Effector memory CD4-positive, alpha-beta T cell (primary cell): ENCODE measurements at regions not wholly inside any gene's neighbourhood (a gene's known extent, or its start where the extent isn't known, plus 50 kb on each side); places are given as distances from the start of the nearest gene placed in this dataset.
"Not testable (repeated sequence)": the region's sequence is repeated elsewhere in the genome, so short reads cannot be mapped to it uniquely, and the experiment has no call there.

ENCODE experiments used
- DNase-seq, 3 donors: peaks; one replicate each; pipeline ENCODE4 v3.0.0-alpha.2; 2020
- H3K27ac ChIP-seq: 2 replicates; pipeline ENCODE4 v1.7.0; 2013; ENCODE audit warnings: mild to moderate bottlenecking, low read length, moderate library complexity; ENCODE audit not compliant: insufficient read depth, poor library complexity, severe bottlenecking
- H3K27me3 ChIP-seq: replicated peaks from 2 replicates; pipeline ENCODE4 v1.7.0; 2013; ENCODE audit warnings: mild to moderate bottlenecking, low read length; ENCODE audit not compliant: insufficient read depth, control insufficient read depth, poor library complexity, severe bottlenecking
- H3K36me3 ChIP-seq: 2 replicates; pipeline ENCODE4 v1.7.0; 2013; ENCODE audit warnings: mild to moderate bottlenecking, low read length, moderate library complexity; ENCODE audit not compliant: control insufficient read depth, insufficient read depth
- H3K4me1 ChIP-seq: 2 replicates; pipeline ENCODE4 v1.7.0; 2013; ENCODE audit warnings: low read length, mild to moderate bottlenecking; ENCODE audit not compliant: control insufficient read depth, insufficient read depth, poor library complexity, severe bottlenecking
- H3K4me3 ChIP-seq: 2 replicates; pipeline ENCODE4 v1.7.0; 2013; ENCODE audit warnings: low read length, low read depth, mild to moderate bottlenecking; ENCODE audit not compliant: insufficient read depth, poor library complexity, severe bottlenecking
- H3K9me3 ChIP-seq: 2 replicates; pipeline ENCODE4 v1.7.0; 2013; ENCODE audit warnings: mild to moderate bottlenecking, low read length, moderate library complexity; ENCODE audit not compliant: control insufficient read depth

GRCh38 chrY:7433817-7434809, 522.6 kb upstream of the AMELY start:
- no peaks in the 10 kb centered on the region for H3K27me3 ChIP-seq
- no peak overlapping the region for H3K27ac ChIP-seq
- no peak for DNase-seq
- no peak overlapping the region for H3K4me3 ChIP-seq
- no peaks in the 10 kb centered on the region for H3K9me3 ChIP-seq
- no peaks in the 10 kb centered on the region for H3K4me1 ChIP-seq
- no peaks in the 10 kb centered on the region for H3K36me3 ChIP-seq

GRCh38 chrY:7419165-7419564, 507.6 kb upstream of the AMELY start:
- Histone ChIP-seq H3K36me3 (no peaks in the 10 kb centered on the region), H3K4me3 (no peak overlapping the region), H3K9me3 (no peaks in the 10 kb centered on the region), H3K27me3 (no peaks in the 10 kb centered on the region), H3K4me1 (no peaks in the 10 kb centered on the region), H3K27ac (no peak overlapping the region)
- DNase-seq = no peak

- Histone ChIP-seq H3K27ac (no peak overlapping the region), H3K27me3 (no peaks in the 10 kb centered on the region), H3K4me1 (no peaks in the 10 kb centered on the region), H3K9me3 (no peaks in the 10 kb centered on the region), H3K4me3 (no peak overlapping the region), H3K36me3 (no peaks in the 10 kb centered on the region)
- no peak for DNase-seq
Measured at GRCh38 chrY:7417946-7418345, 506.4 kb upstream of the AMELY start.

- no peak for DNase-seq
Measured at GRCh38 chrY:7416406-7416805, 504.9 kb upstream of the AMELY start.

GRCh38 chrY:7415157-7415633, 503.6 kb upstream of the AMELY start:
- no peak for DNase-seq
- Histone ChIP-seq H3K4me3 (no peak overlapping the region), H3K27me3 (no peaks in the 10 kb centered on the region), H3K4me1 (no peaks in the 10 kb centered on the region), H3K9me3 (no peaks in the 10 kb centered on the region), H3K36me3 (no peaks in the 10 kb centered on the region), H3K27ac (no peak overlapping the region)

More at GRCh38 chrY:7416406-7416805, 504.9 kb upstream of the AMELY start:
- Histone ChIP-seq H3K27ac (no peak overlapping the region), H3K36me3 (no peaks in the 10 kb centered on the region), H3K4me3 (no peak overlapping the region), H3K4me1 (no peaks in the 10 kb centered on the region), H3K27me3 (no peaks in the 10 kb centered on the region), H3K9me3 (no peaks in the 10 kb centered on the region)

- Histone ChIP-seq H3K27me3 (no peaks in the 10 kb centered on the region), H3K36me3 (no peaks in the 10 kb centered on the region), H3K27ac (no peak overlapping the region), H3K4me1 (no peaks in the 10 kb centered on the region), H3K9me3 (no peaks in the 10 kb centered on the region), H3K4me3 (no peak overlapping the region)
- no peak for DNase-seq
Measured at GRCh38 chrY:7390056-7390455, 478.5 kb upstream of the AMELY start.

GRCh38 chrY:7382988-7383387, 471.4 kb upstream of the AMELY start:
- no peaks in the 10 kb centered on the region for H3K4me1 ChIP-seq
- no peaks in the 10 kb centered on the region for H3K9me3 ChIP-seq
- no peaks in the 10 kb centered on the region for H3K36me3 ChIP-seq
- H3K27ac ChIP-seq = no peak overlapping the region
- no peak for DNase-seq
- H3K4me3 ChIP-seq = no peak overlapping the region
- no peaks in the 10 kb centered on the region for H3K27me3 ChIP-seq

- DNase-seq = no peak
- Histone ChIP-seq H3K27ac (no peak overlapping the region), H3K9me3 (no peaks in the 10 kb centered on the region), H3K4me3 (no peak overlapping the region), H3K4me1 (no peaks in the 10 kb centered on the region), H3K27me3 (no peaks in the 10 kb centered on the region), H3K36me3 (no peaks in the 10 kb centered on the region)
Measured at GRCh38 chrY:7377091-7377490, 465.5 kb upstream of the AMELY start.

- not testable (repeated sequence) for H3K27ac ChIP-seq
Measured at GRCh38 chrY:7374485-7374884, 462.9 kb upstream of the AMELY start.

GRCh38 chrY:7371953-7372352, 460.4 kb upstream of the AMELY start:
- not testable (repeated sequence) for H3K27ac ChIP-seq, DNase-seq, H3K4me3 ChIP-seq, H3K9me3 ChIP-seq, H3K4me1 ChIP-seq, H3K36me3 ChIP-seq, H3K27me3 ChIP-seq

More at GRCh38 chrY:7374485-7374884, 462.9 kb upstream of the AMELY start:
- not testable (repeated sequence) for H3K9me3 ChIP-seq, H3K4me1 ChIP-seq, DNase-seq, H3K36me3 ChIP-seq, H3K27me3 ChIP-seq, H3K4me3 ChIP-seq
